ENCODE measurements at regions not wholly inside any gene's neighbourhood (a gene's known extent, or its start where the extent isn't known, plus 50 kb on each side); places are given as distances from the start of the nearest gene placed in this dataset.
"Not testable (repeated sequence)": the region's sequence is repeated elsewhere in the genome, so short reads cannot be mapped to it uniquely, and the experiment has no call there.

GRCh38 chr2:64795024-64795592 lies 141.4 kb upstream of the SERTAD2 start:
- DNase-seq, result no peak

- DNase-seq, result no peak
Observed at GRCh38 chr2:64796926-64797325, 143.2 kb upstream of the SERTAD2 start.

- DNase-seq, result no peak
Observed at GRCh38 chr2:64797881-64798575, 144.3 kb upstream of the SERTAD2 start.

GRCh38 chr2:64799592-64800252 lies 146.0 kb upstream of the SERTAD2 start:
- no peak for DNase-seq

- DNase-seq, result no peak
Observed at GRCh38 chr2:64803776-64804175, 150.1 kb upstream of the SERTAD2 start.

GRCh38 chr2:64804651-64805050 lies 150.9 kb upstream of the SERTAD2 start:
- no peak for DNase-seq

GRCh38 chr2:64807417-64807816 lies 153.7 kb upstream of the SERTAD2 start:
- peak; percentile 86 to 97 for DNase-seq

GRCh38 chr2:64808092-64808491 lies 154.4 kb upstream of the SERTAD2 start:
- DNase-seq, result no peak

GRCh38 chr2:64808754-64809153 lies 155.0 kb upstream of the SERTAD2 start:
- DNase-seq, result no peak

GRCh38 chr2:64809216-64809615 lies 155.5 kb upstream of the SERTAD2 start:
- no peak for DNase-seq

- DNase-seq, result peak; percentile 49 to 55
Observed at GRCh38 chr2:64812285-64812684, 158.6 kb upstream of the SERTAD2 start.

GRCh38 chr2:64814007-64814406 lies 160.3 kb upstream of the SERTAD2 start:
- no peak for DNase-seq

GRCh38 chr2:64816526-64816925 lies 162.8 kb upstream of the SERTAD2 start:
- DNase-seq, result not testable (repeated sequence)

- DNase-seq, result no peak
Observed at GRCh38 chr2:64817453-64817852, 163.7 kb upstream of the SERTAD2 start.

- no peak for DNase-seq
Observed at GRCh38 chr2:64818664-64819060, 164.9 kb upstream of the SERTAD2 start.

GRCh38 chr2:64819361-64819760 lies 165.6 kb upstream of the SERTAD2 start:
- DNase-seq, result peak; percentile 67 to 74

- DNase-seq, result peak; percentile 46 to 62
Observed at GRCh38 chr2:64819774-64820688, 166.3 kb upstream of the SERTAD2 start.

GRCh38 chr2:64820901-64821300 lies 167.2 kb upstream of the SERTAD2 start:
- no peak for DNase-seq

GRCh38 chr2:64823794-64824193 lies 165.4 kb upstream of the SLC1A4 start:
- no peak for DNase-seq

- peak; percentile 55 to 68 for DNase-seq
Observed at GRCh38 chr2:64825831-64826491, 163.2 kb upstream of the SLC1A4 start.

- no peak for DNase-seq
Observed at GRCh38 chr2:64826703-64827102, 162.5 kb upstream of the SLC1A4 start.

- no peak for DNase-seq
Observed at GRCh38 chr2:64828261-64828660, 160.9 kb upstream of the SLC1A4 start.
